GM12865 (cell line): ENCODE measurements at regions not wholly inside any gene's neighbourhood (a gene's known extent, or its start where the extent isn't known, plus 50 kb on each side); places are given as distances from the start of the nearest gene placed in this dataset.
A peak's percentile ranks its signal among the peaks of the same experiment; 100 is the strongest.

Experiments used
- DNase-seq: peaks from one replicate; pipeline ENCODE4 v3.0.0; 2010; ENCODE audit warnings: low read depth
- H3K4me3 ChIP-seq: 2 replicates; pipeline ENCODE4 v1.5.1; 2011; ENCODE audit warnings: mild to moderate bottlenecking, low read depth, low read length, control low read depth
- TF ChIP-seq, protein P1 (sequence below): IDR thresholded peaks from 2 replicates; pipeline ENCODE4 v1.5.1; 2011; ENCODE audit warnings: low read length, control low read depth, low read depth, inconsistent platforms; ENCODE audit not compliant: insufficient read depth; ENCODE audit errors: missing control alignments

- TF ChIP-seq, protein P1, sequence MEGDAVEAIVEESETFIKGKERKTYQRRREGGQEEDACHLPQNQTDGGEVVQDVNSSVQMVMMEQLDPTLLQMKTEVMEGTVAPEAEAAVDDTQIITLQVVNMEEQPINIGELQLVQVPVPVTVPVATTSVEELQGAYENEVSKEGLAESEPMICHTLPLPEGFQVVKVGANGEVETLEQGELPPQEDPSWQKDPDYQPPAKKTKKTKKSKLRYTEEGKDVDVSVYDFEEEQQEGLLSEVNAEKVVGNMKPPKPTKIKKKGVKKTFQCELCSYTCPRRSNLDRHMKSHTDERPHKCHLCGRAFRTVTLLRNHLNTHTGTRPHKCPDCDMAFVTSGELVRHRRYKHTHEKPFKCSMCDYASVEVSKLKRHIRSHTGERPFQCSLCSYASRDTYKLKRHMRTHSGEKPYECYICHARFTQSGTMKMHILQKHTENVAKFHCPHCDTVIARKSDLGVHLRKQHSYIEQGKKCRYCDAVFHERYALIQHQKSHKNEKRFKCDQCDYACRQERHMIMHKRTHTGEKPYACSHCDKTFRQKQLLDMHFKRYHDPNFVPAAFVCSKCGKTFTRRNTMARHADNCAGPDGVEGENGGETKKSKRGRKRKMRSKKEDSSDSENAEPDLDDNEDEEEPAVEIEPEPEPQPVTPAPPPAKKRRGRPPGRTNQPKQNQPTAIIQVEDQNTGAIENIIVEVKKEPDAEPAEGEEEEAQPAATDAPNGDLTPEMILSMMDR = no peak
- no peak overlapping the region for H3K4me3 ChIP-seq
- peak; percentile 4 for DNase-seq
Measured at GRCh38 chr4:179128299-179128698, 1686.1 kb upstream of the AGA start.

DNA sequence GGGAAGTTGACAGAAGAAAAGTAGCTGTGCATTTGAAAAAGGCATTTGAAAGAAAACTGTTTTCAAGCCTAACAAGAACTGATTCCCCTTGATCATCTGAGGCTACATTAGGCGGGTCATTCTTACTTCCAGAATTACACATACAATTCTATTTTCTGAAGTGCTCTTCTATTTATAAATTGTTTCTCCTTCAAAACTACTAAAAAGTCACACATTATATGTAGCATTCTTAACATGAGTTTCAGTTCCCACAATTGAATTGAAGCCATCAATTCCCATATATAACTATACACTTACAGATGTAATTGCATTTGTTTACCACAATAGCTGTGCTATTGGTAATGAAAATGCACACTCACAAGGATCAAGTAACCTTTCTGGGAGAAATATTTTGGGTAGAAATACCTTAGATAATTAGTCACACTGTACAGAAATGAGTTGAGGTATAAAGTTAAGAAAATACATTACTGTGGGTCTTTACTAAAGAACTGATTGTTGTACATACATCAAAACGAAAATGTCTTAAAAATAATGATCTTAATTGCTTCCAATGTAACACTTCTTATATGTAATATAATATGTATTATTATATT is 1688.0 kb upstream of the AGA start:
- H3K4me3 ChIP-seq = no peak overlapping the region
- peak; percentile 9 for DNase-seq
- TF ChIP-seq, protein P1 = no peak

- DNase-seq = no peak
- H3K4me3 ChIP-seq = no peak overlapping the region
- TF ChIP-seq, protein P1 = no peak
Measured at GRCh38 chr4:179145746-179146525, 1703.7 kb upstream of the AGA start.

DNA sequence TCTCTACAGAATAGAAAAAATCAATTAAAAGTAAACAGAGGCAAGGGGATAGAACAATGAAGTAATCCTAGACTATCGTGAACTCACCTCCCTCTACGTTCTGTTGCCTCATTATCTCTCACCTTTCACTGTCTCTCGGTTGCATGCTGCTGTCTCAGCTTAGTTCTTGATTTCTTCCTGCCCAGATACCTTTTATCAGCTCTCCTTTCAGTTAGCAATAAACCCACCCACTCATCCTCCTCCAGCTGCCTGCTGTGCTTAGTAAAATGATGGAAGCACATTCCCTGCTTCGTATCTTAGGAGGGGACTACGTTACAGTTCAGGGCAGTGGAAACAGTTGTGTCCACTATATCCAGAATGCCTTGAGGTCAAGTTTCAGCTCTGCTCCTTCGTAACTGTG is 1709.5 kb upstream of the AGA start:
- TF ChIP-seq, protein P1 = no peak
- no peak for DNase-seq
- H3K4me3 ChIP-seq = no peak overlapping the region

- DNase-seq = no peak
- TF ChIP-seq, protein P1 = no peak
- H3K4me3 ChIP-seq = no peak overlapping the region
Measured at GRCh38 chr4:179163147-179163546, 1720.9 kb upstream of the AGA start.

DNA sequence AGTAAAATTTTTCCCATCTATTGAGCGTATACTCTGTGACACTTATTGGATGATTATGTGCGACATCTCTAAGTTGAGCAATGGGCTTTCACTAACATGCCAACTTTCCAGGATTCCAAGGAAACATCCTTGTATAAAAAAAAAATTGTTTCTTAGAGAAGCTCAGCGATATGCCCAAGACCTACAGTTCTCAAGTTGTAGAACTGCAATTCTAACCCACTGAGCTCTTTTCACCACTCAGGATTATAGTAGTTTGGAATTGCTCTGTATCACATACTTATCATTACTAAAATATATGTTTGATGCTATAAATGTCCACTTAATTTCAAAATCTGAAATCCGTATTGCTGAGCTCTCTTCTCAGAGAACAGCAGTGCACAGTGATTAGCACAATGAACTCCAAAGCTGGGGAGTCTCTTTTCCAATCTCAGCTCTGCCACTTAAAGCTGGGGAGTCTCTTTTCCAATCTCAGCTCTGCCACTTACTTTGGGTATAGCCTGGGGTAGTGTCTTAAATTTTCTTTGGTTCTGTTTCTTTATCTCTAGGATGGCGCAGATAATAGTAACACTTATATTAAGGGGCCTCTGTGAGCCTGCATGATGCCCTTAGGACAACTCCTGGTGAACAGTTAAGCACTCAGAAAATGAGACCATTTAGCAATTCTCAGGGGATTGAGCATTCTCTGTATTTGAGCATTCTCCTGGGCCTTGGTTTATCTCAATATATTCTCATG is 1722.2 kb upstream of the AGA start:
- TF ChIP-seq, protein P1 = no peak
- no peak for DNase-seq
- no peak overlapping the region for H3K4me3 ChIP-seq
